Left lobe of liver (tissue), 2 donors: ENCODE measurements at regions not wholly inside any gene's neighbourhood (a gene's known extent, or its start where the extent isn't known, plus 50 kb on each side); places are given as distances from the start of the nearest gene placed in this dataset.
A peak's percentile ranks its signal among the peaks of the same experiment; 100 is the strongest.

Source experiments
- ATAC-seq: fragments of 200-7000 bp; cut with Tn5 transposase; one replicate; pipeline ENCODE4 v1.9.1; 2020; ENCODE audit warnings: mild to moderate bottlenecking, moderate library complexity
- DNase-seq: peaks from one replicate; pipeline ENCODE4 v3.0.0-alpha.2; 2020; ENCODE audit warnings: low spot score
- donor health status: DM: no; HTN: no; CAD: no; lungs with moderate emphysema.
- donor health status: DM: no; HTN: yes; CAD: no.

GRCh38 chr5:18091142-18091541, 456.9 kb downstream of the TAF11L14 start:
- DNase-seq (no peak), ATAC-seq (no peak)

- DNase-seq (no peak), ATAC-seq (no peak)
Observed at GRCh38 chr5:18091758-18092157, 457.5 kb downstream of the TAF11L14 start.

- no peak for ATAC-seq
- DNase-seq: no peak
Observed at GRCh38 chr5:18095061-18095460, 460.8 kb downstream of the TAF11L14 start.

- DNase-seq: no peak
- no peak for ATAC-seq
Observed at GRCh38 chr5:18097817-18098216, 463.6 kb downstream of the TAF11L14 start.

GRCh38 chr5:18098691-18099090, 464.4 kb downstream of the TAF11L14 start:
- ATAC-seq (no peak), DNase-seq (no peak)

GRCh38 chr5:18099261-18099660, 465.0 kb downstream of the TAF11L14 start:
- DNase-seq (no peak), ATAC-seq (no peak)

GRCh38 chr5:18101532-18101931, 467.3 kb downstream of the TAF11L14 start:
- ATAC-seq (no peak), DNase-seq (no peak)

GRCh38 chr5:18102733-18103132, 468.5 kb downstream of the TAF11L14 start:
- DNase-seq (no peak), ATAC-seq (no peak)

- ATAC-seq: no peak
Observed at GRCh38 chr5:18105449-18105848, 471.2 kb downstream of the TAF11L14 start.

GRCh38 chr5:18111906-18112465, 477.7 kb downstream of the TAF11L14 start:
- ATAC-seq (no peak), DNase-seq (no peak)

More at GRCh38 chr5:18105449-18105848, 471.2 kb downstream of the TAF11L14 start:
- DNase-seq: no peak

- ATAC-seq: no peak
- DNase-seq: no peak
Observed at GRCh38 chr5:18113721-18114120, 479.5 kb downstream of the TAF11L14 start.

- no peak for DNase-seq
- ATAC-seq: peak; percentile 31
Observed at GRCh38 chr5:18114151-18114757, 480.0 kb downstream of the TAF11L14 start.

GRCh38 chr5:18117968-18118367, 483.7 kb downstream of the TAF11L14 start:
- DNase-seq (no peak), ATAC-seq (no peak)

- DNase-seq (no peak), ATAC-seq (no peak)
Observed at GRCh38 chr5:18119156-18119785, 485.0 kb downstream of the TAF11L14 start.

- no peak for ATAC-seq
- DNase-seq: no peak
Observed at GRCh38 chr5:18141222-18141621, 507.0 kb downstream of the TAF11L14 start.

GRCh38 chr5:18142831-18143230, 508.6 kb downstream of the TAF11L14 start:
- DNase-seq (no peak), ATAC-seq (no peak)

GRCh38 chr5:18152671-18153070, 518.4 kb downstream of the TAF11L14 start:
- ATAC-seq: no peak
- DNase-seq: no peak

GRCh38 chr5:18158166-18158565, 523.9 kb downstream of the TAF11L14 start:
- ATAC-seq (no peak), DNase-seq (no peak)

- ATAC-seq: no peak
- no peak for DNase-seq
Observed at GRCh38 chr5:18159331-18159730, 525.1 kb downstream of the TAF11L14 start.

GRCh38 chr5:18171684-18172083, 537.4 kb downstream of the TAF11L14 start:
- ATAC-seq (no peak), DNase-seq (no peak)

GRCh38 chr5:18179579-18179978, 545.3 kb downstream of the TAF11L14 start:
- peak; percentile 67 for ATAC-seq
- no peak for DNase-seq

GRCh38 chr5:18181575-18181974, 547.3 kb downstream of the TAF11L14 start:
- DNase-seq (no peak), ATAC-seq (no peak)

GRCh38 chr5:18195910-18196309, 561.6 kb downstream of the TAF11L14 start:
- DNase-seq (no peak), ATAC-seq (no peak)
